ENCODE measurements at regions not wholly inside any gene's neighbourhood (a gene's known extent, or its start where the extent isn't known, plus 50 kb on each side); places are given as distances from the start of the nearest gene placed in this dataset.

DNA sequence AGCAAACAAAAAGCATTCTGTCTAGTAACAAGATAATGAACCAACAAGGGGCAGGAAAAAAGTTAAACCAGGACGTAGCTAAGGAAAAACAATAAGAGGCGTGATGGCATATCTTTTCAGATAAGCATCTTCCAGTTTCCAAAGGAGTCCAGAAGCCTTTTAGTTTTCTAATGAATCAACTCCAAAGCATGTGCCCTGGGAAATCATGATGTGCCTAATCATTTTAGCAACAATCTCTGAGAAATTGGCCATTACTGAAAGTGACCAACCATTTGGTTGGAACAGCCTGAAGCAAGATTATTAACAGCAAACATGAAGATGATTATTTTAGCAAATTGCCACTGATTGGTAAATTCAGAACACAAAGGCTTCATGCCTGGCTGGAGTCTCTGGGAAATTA, 440.9 kb upstream of the MAF start:
- H3K27me3 ChIP-seq (replicated peaks; ENCODE audit: insufficient read depth, low read depth, low read length, poor library complexity) = no peaks in the 10 kb centered on the region
- no peak for TF ChIP-seq EZH2 (IDR thresholded peaks at IDR 0.05; ENCODE audit: borderline replicate concordance, low read depth, low read length, poor library complexity, severe bottlenecking)
- no peak for TF ChIP-seq CTCF (conservative IDR thresholded peaks at IDR 0.05; ENCODE audit: low read depth, low read length)
- H3K27ac ChIP-seq (ENCODE audit: low read depth, low read length, poor library complexity, severe bottlenecking) = no peak overlapping the region
- H3K9me3 ChIP-seq (ENCODE audit: low read depth, low read length, poor library complexity, severe bottlenecking) = no peaks in the 10 kb centered on the region
- intact Hi-C loops (cut with micrococcal nuclease; ENCODE audit: unreplicated experiment) = no loop called here
- CTCF ChIA-PET = no interaction called here
- no peak overlapping the region for H3K4me3 ChIP-seq (ENCODE audit: low read depth, low read length, poor library complexity, severe bottlenecking)
- no peak for DNase-seq (ENCODE audit: low spot score)
- H3K36me3 ChIP-seq (ENCODE audit: insufficient read depth, low read length, poor library complexity, severe bottlenecking) = no peaks in the 10 kb centered on the region
- POLR2A ChIA-PET (ENCODE audit: low non-redundant PET) = no interaction called here
- BruUV-seq (replicated peaks) = no TSS peak
- H3K4me1 ChIP-seq (ENCODE audit: insufficient read depth, low read length, poor library complexity, severe bottlenecking) = no peaks in the 10 kb centered on the region

- POLR2A ChIA-PET (ENCODE audit: low non-redundant PET) = no interaction called here
Observed at GRCh38 chr16:80040814-80041213, 440.3 kb upstream of the MAF start.

DNA sequence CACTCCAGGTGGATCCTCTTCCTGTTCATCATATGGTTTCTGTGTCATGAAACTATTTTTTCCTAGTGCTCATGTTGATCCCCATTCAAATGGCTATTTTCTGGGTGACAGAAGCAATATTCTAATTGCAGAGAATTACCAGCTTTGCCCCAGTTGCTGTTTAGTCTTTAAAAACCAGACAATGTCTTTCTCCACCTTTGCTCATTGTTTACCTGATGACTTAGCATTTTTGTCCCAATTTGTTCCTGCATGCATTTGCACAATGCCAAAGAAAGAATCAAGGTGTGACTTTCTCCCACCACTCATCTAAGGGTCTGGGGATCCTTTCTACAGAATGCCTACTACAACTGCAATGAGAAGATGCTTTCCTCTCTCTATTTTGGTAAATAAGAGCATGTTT, 439.9 kb upstream of the MAF start:
- Histone ChIP-seq H3K9me3 (ENCODE audit: low read depth, low read length, poor library complexity, severe bottlenecking) (no peaks in the 10 kb centered on the region), H3K36me3 (ENCODE audit: insufficient read depth, low read length, poor library complexity, severe bottlenecking) (no peaks in the 10 kb centered on the region), H3K4me3 (ENCODE audit: low read depth, low read length, poor library complexity, severe bottlenecking) (no peak overlapping the region), H3K4me1 (ENCODE audit: insufficient read depth, low read length, poor library complexity, severe bottlenecking) (no peaks in the 10 kb centered on the region), H3K27ac (ENCODE audit: low read depth, low read length, poor library complexity, severe bottlenecking) (no peak overlapping the region), H3K27me3 (replicated peaks; ENCODE audit: insufficient read depth, low read depth, low read length, poor library complexity) (no peaks in the 10 kb centered on the region)
- POLR2A ChIA-PET (ENCODE audit: low non-redundant PET) = no interaction called here
- CTCF ChIA-PET = no interaction called here
- BruUV-seq (replicated peaks) = no TSS peak
- intact Hi-C loops (cut with micrococcal nuclease; ENCODE audit: unreplicated experiment) = no loop called here
- no peak for TF ChIP-seq CTCF (conservative IDR thresholded peaks at IDR 0.05; ENCODE audit: low read depth, low read length)
- TF ChIP-seq EZH2 (IDR thresholded peaks at IDR 0.05; ENCODE audit: borderline replicate concordance, low read depth, low read length, poor library complexity, severe bottlenecking) = no peak
- no peak for DNase-seq (ENCODE audit: low spot score)

More at GRCh38 chr16:80040814-80041213, 440.3 kb upstream of the MAF start:
- H3K36me3 ChIP-seq (ENCODE audit: insufficient read depth, low read length, poor library complexity, severe bottlenecking) = no peaks in the 10 kb centered on the region
- H3K27me3 ChIP-seq (replicated peaks; ENCODE audit: insufficient read depth, low read depth, low read length, poor library complexity) = no peaks in the 10 kb centered on the region
- CTCF ChIA-PET = no interaction called here
- BruUV-seq (replicated peaks) = no TSS peak
- H3K9me3 ChIP-seq (ENCODE audit: low read depth, low read length, poor library complexity, severe bottlenecking) = no peaks in the 10 kb centered on the region
- no peak overlapping the region for H3K4me3 ChIP-seq (ENCODE audit: low read depth, low read length, poor library complexity, severe bottlenecking)
- no peak for DNase-seq (ENCODE audit: low spot score)
- no peak overlapping the region for H3K27ac ChIP-seq (ENCODE audit: low read depth, low read length, poor library complexity, severe bottlenecking)
- no peak for TF ChIP-seq EZH2 (IDR thresholded peaks at IDR 0.05; ENCODE audit: borderline replicate concordance, low read depth, low read length, poor library complexity, severe bottlenecking)
- no peak for TF ChIP-seq CTCF (conservative IDR thresholded peaks at IDR 0.05; ENCODE audit: low read depth, low read length)
- no peaks in the 10 kb centered on the region for H3K4me1 ChIP-seq (ENCODE audit: insufficient read depth, low read length, poor library complexity, severe bottlenecking)
- intact Hi-C loops (cut with micrococcal nuclease; ENCODE audit: unreplicated experiment) = no loop called here
